ENCODE measurements at regions not wholly inside any gene's neighbourhood (a gene's known extent, or its start where the extent isn't known, plus 50 kb on each side); places are given as distances from the start of the nearest gene placed in this dataset.

DNA sequence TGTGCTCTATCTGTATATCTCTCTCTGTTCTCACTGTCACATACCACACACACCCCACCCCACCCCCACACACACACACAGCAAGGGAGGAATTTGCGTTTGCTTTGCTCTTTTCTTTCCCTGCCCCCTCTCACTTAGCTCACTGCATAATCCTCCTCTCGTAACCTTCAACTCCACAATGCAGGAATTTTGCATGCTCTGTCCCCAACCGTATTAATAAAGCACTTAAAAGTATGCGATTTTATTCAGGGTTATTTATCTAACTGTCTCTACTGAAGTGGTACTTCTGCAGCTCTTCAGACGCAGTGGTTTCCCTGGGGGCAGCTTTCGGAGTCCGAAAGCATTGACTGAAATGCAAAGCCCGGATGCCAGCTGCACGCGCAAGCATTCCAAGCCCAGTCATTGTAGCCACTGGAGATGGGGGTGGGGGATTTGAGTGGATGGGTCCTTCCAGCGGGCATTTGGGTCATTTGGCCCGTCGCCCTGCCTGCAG is 105.4 kb upstream of the RBFOX1 start:
- DNase-seq (ENCODE audit: low read depth in 2 of 2): no peak
- Histone ChIP-seq H3K79me2 (ENCODE audit: control insufficient read depth, insufficient read depth, low read length) (no peaks in the 10 kb centered on the region), H2AFZ (ENCODE audit: low read length) (no peak overlapping the region), H3K4me2 (ENCODE audit: extremely low read depth, insufficient read depth, low read length) (no peak overlapping the region), H4K20me1 (ENCODE audit: control insufficient read depth, extremely low read depth, insufficient read depth, low read length) (no peaks in the 10 kb centered on the region), H3K9me3 (ENCODE audit: control insufficient read depth, insufficient read depth, low read depth, low read length) (no peaks in the 10 kb centered on the region), H3K9ac (ENCODE audit: insufficient read depth, low read length) (no peak overlapping the region), H3K4me3 (replicated peaks in 1 of 4; ENCODE audit: control extremely low read depth in 1 of 4, insufficient read depth in 1 of 4, low read depth in 3 of 4, low read length in 4 of 4) (no peak overlapping the region), H3K27me3 (ENCODE audit: control insufficient read depth, insufficient read depth, low read length) (no peaks in the 10 kb centered on the region), H3K27ac (ENCODE audit: insufficient read depth, low read length) (no peak overlapping the region), H3K4me1 (ENCODE audit: control insufficient read depth, extremely low read depth, insufficient read depth, low read length) (no peaks in the 10 kb centered on the region), H3K36me3 (ENCODE audit: control insufficient read depth, insufficient read depth, low read length) (no peaks in the 10 kb centered on the region)
- no peak for TF ChIP-seq EZH2 (IDR thresholded peaks at IDR 0.05; ENCODE audit: low read length, missing control alignments)
- TF ChIP-seq, protein P1, sequence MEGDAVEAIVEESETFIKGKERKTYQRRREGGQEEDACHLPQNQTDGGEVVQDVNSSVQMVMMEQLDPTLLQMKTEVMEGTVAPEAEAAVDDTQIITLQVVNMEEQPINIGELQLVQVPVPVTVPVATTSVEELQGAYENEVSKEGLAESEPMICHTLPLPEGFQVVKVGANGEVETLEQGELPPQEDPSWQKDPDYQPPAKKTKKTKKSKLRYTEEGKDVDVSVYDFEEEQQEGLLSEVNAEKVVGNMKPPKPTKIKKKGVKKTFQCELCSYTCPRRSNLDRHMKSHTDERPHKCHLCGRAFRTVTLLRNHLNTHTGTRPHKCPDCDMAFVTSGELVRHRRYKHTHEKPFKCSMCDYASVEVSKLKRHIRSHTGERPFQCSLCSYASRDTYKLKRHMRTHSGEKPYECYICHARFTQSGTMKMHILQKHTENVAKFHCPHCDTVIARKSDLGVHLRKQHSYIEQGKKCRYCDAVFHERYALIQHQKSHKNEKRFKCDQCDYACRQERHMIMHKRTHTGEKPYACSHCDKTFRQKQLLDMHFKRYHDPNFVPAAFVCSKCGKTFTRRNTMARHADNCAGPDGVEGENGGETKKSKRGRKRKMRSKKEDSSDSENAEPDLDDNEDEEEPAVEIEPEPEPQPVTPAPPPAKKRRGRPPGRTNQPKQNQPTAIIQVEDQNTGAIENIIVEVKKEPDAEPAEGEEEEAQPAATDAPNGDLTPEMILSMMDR (conservative IDR thresholded peaks at IDR 0.05 in 1 of 2, IDR thresholded peaks at IDR 0.05 in 1 of 2; ENCODE audit: low read depth in 1 of 2, low read length in 2 of 2): no peak

DNA sequence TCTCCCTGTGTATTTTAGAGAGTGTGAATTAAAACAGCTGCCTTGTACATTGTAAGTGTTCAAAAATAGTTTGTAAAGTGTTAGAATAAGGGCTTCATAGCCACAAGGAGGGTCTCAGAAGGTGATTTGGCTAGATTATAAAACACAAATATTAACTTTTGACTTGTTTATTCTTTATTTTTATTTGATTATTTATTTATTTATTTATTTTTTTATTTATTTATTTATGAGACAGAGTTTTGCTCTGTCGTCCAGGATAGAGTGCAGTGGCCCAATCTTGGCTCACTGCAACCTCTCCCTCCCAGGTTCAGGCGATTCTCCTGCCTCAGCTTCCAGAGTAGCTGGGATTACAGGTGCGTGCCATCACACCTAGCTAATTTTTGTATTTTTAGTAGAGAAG is 111.5 kb upstream of the RBFOX1 start:
- TF ChIP-seq EZH2 (IDR thresholded peaks at IDR 0.05; ENCODE audit: low read length, missing control alignments): no peak
- TF ChIP-seq, protein P1 (conservative IDR thresholded peaks at IDR 0.05 in 1 of 2, IDR thresholded peaks at IDR 0.05 in 1 of 2; ENCODE audit: low read depth in 1 of 2, low read length in 2 of 2): no peak
- Histone ChIP-seq H3K9me3 (ENCODE audit: control insufficient read depth, insufficient read depth, low read depth, low read length) (no peaks in the 10 kb centered on the region), H3K4me2 (ENCODE audit: extremely low read depth, insufficient read depth, low read length) (no peak overlapping the region), H3K4me3 (replicated peaks in 1 of 4; ENCODE audit: control extremely low read depth in 1 of 4, insufficient read depth in 1 of 4, low read depth in 3 of 4, low read length in 4 of 4) (no peak overlapping the region), H3K4me1 (ENCODE audit: control insufficient read depth, extremely low read depth, insufficient read depth, low read length) (no peaks in the 10 kb centered on the region), H4K20me1 (ENCODE audit: control insufficient read depth, extremely low read depth, insufficient read depth, low read length) (no peaks in the 10 kb centered on the region), H3K27me3 (ENCODE audit: control insufficient read depth, insufficient read depth, low read length) (no peaks in the 10 kb centered on the region), H3K36me3 (ENCODE audit: control insufficient read depth, insufficient read depth, low read length) (no peaks in the 10 kb centered on the region), H2AFZ (ENCODE audit: low read length) (no peak overlapping the region), H3K9ac (ENCODE audit: insufficient read depth, low read length) (no peak overlapping the region), H3K79me2 (ENCODE audit: control insufficient read depth, insufficient read depth, low read length) (no peaks in the 10 kb centered on the region), H3K27ac (ENCODE audit: insufficient read depth, low read length) (no peak overlapping the region)
- DNase-seq (ENCODE audit: low read depth in 2 of 2): no peak

DNA sequence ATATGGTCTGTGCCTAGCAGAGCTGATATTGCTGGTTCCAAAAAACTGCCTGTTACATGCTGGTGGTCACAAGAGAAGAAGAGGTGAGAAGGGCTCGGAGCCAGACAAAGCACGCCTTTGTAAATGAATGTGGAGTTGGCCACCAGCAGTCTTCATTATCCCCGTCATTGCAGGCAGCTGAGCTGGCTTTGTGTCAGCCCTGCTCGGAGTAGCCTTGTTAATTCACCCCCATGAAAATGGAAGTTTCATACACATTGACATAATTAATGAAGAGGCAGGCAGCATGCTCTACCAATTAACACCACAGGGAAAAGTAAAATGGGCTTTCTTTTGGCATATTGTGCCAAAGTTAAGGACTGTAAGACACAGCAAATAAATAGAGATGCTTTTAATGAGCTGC is 113.7 kb upstream of the RBFOX1 start:
- Histone ChIP-seq H3K27ac (ENCODE audit: insufficient read depth, low read length) (no peak overlapping the region), H4K20me1 (ENCODE audit: control insufficient read depth, extremely low read depth, insufficient read depth, low read length) (no peaks in the 10 kb centered on the region), H3K4me1 (ENCODE audit: control insufficient read depth, extremely low read depth, insufficient read depth, low read length) (no peaks in the 10 kb centered on the region), H3K27me3 (ENCODE audit: control insufficient read depth, insufficient read depth, low read length) (no peaks in the 10 kb centered on the region), H3K9me3 (ENCODE audit: control insufficient read depth, insufficient read depth, low read depth, low read length) (no peaks in the 10 kb centered on the region), H3K36me3 (ENCODE audit: control insufficient read depth, insufficient read depth, low read length) (no peaks in the 10 kb centered on the region), H3K9ac (ENCODE audit: insufficient read depth, low read length) (no peak overlapping the region), H3K79me2 (ENCODE audit: control insufficient read depth, insufficient read depth, low read length) (no peaks in the 10 kb centered on the region), H3K4me3 (replicated peaks in 1 of 4; ENCODE audit: control extremely low read depth in 1 of 4, insufficient read depth in 1 of 4, low read depth in 3 of 4, low read length in 4 of 4) (no peak overlapping the region), H3K4me2 (ENCODE audit: extremely low read depth, insufficient read depth, low read length) (no peak overlapping the region), H2AFZ (ENCODE audit: low read length) (no peak overlapping the region)
- TF ChIP-seq EZH2 (IDR thresholded peaks at IDR 0.05; ENCODE audit: low read length, missing control alignments): no peak
- TF ChIP-seq, protein P1 (conservative IDR thresholded peaks at IDR 0.05 in 1 of 2, IDR thresholded peaks at IDR 0.05 in 1 of 2; ENCODE audit: low read depth in 1 of 2, low read length in 2 of 2): no peak
- DNase-seq (ENCODE audit: low read depth in 2 of 2): no peak

All from fibroblast of lung (primary cell).